Vagina (tissue), 2 donors: ENCODE measurements at regions not wholly inside any gene's neighbourhood (a gene's known extent, or its start where the extent isn't known, plus 50 kb on each side); places are given as distances from the start of the nearest gene placed in this dataset.

ENCODE experiments used
- POLR2AphosphoS5 ChIP-seq, 2 donors: sonication (generic); formaldehyde crosslinking; IDR thresholded peaks; one replicate each; pipeline ENCODE4 v1.9.0; 2017; ENCODE audit warnings: antibody characterized with exemption in 2 of 2, mild to moderate bottlenecking in 2 of 2, low read depth in 1 of 2; ENCODE audit not compliant: insufficient read depth in 1 of 2
- TF ChIP-seq, protein P1 (sequence below), 3 experiments: fragments of 450-650 bp in 2 of 3; fragments of 200-600 bp in 1 of 3; sonication (generic) in 1 of 3; IDR thresholded peaks; one replicate each; pipeline ENCODE4 v1.5.1; 2017 to 2019; ENCODE audit warnings: antibody characterized with exemption in 3 of 3, mild to moderate bottlenecking in 2 of 3, moderate library complexity in 2 of 3

DNA sequence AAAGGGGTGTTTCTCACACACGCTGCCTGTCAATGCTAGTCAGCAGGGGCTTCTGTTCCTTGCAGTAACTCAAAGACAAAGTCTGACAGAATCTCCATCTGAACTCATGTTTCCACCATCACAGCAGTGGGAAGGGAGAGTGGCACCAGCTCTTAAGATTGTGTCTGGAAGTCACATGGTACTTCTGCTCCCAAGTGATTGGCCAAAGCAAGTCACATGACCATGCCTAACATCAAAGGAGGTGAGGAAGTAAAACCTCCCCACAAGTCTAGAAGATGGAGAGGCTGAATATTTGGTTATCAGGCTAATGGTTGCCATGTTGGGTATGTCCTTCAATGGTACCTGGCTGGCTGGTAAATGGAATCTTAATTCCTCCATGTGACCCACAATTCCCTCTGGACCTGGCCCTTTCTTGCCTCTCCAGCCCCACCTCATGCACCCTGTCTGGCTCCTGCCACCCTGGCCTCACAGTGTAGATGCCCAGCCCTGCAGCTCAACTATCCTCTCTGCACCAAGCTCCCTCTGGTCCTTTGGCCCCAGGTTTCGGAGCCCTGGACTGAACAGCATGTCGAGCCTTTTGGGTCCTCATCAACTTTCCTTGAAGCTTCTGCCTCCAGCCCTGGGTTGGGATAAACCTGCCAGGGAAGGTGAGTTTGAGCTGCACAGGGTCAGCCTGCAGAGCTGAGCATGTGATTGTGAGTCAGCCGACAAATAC lies 51.0 kb upstream of the PMEPA1 start:
- TF ChIP-seq, protein P1, sequence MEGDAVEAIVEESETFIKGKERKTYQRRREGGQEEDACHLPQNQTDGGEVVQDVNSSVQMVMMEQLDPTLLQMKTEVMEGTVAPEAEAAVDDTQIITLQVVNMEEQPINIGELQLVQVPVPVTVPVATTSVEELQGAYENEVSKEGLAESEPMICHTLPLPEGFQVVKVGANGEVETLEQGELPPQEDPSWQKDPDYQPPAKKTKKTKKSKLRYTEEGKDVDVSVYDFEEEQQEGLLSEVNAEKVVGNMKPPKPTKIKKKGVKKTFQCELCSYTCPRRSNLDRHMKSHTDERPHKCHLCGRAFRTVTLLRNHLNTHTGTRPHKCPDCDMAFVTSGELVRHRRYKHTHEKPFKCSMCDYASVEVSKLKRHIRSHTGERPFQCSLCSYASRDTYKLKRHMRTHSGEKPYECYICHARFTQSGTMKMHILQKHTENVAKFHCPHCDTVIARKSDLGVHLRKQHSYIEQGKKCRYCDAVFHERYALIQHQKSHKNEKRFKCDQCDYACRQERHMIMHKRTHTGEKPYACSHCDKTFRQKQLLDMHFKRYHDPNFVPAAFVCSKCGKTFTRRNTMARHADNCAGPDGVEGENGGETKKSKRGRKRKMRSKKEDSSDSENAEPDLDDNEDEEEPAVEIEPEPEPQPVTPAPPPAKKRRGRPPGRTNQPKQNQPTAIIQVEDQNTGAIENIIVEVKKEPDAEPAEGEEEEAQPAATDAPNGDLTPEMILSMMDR (IDR thresholded peaks at IDR 0.05), result no peak
- no peak for TF ChIP-seq POLR2AphosphoS5 (IDR thresholded peaks at IDR 0.05; ENCODE audit: insufficient read depth in 1 of 2, low read depth in 1 of 2)
